HEK293 (cell line): ENCODE measurements at regions not wholly inside any gene's neighbourhood (a gene's known extent, or its start where the extent isn't known, plus 50 kb on each side); places are given as distances from the start of the nearest gene placed in this dataset.
A peak's percentile ranks its signal among the peaks of the same experiment; 100 is the strongest.
"Not testable (repeated sequence)": the region's sequence is repeated elsewhere in the genome, so short reads cannot be mapped to it uniquely, and the experiment has no call there.

Source experiments
- CTCF ChIA-PET: fragments of 350-600 bp; formaldehyde crosslinking; extraction: SDS; loops from one replicate; lab custom pipeline; 2021; ENCODE audit warnings: antibody characterized with exemption; lab: Yijun Ruan, JAX
- POLR2A ChIA-PET: fragments of 300-600 bp; formaldehyde crosslinking; extraction: SDS; loops from one replicate; lab custom pipeline; 2020; ENCODE audit warnings: antibody characterized with exemption, inconsistent platforms; lab: Yijun Ruan, JAX
- H3K27ac ChIP-seq: fragments of 200-500 bp; sonication (Bioruptor generic); 2 replicates; pipeline ENCODE4 v1.5.1; 2014; ENCODE audit warnings: low read depth, low read length, control low read depth, inconsistent platforms; ENCODE audit errors: extremely low read depth
- H3K36me3 ChIP-seq, 2 experiments: fragments of 200-500 bp in 1 of 2; sonication (Bioruptor generic) in 1 of 2; 1 replicate in 1 of 2; 2 replicates in 1 of 2; pipeline ENCODE4 v1.5.1; 2014 to 2017; ENCODE audit warnings: inconsistent platforms in 2 of 2, low read length in 2 of 2; ENCODE audit not compliant: control insufficient read depth in 2 of 2, insufficient read depth in 1 of 2
- H3K4me1 ChIP-seq: fragments of 200-500 bp; sonication (Bioruptor generic); 2 replicates; pipeline ENCODE4 v1.5.1; 2014; ENCODE audit warnings: mild to moderate bottlenecking, low read length, inconsistent platforms; ENCODE audit not compliant: control insufficient read depth, insufficient read depth
- H3K4me3 ChIP-seq: 2 replicates; pipeline ENCODE4 v1.5.1; 2011; ENCODE audit warnings: low read depth, mild to moderate bottlenecking, control low read depth, low read length, moderate library complexity
- H3K9me3 ChIP-seq: fragments of 200-500 bp; sonication (Bioruptor generic); 2 replicates; pipeline ENCODE4 v1.5.1; 2014; ENCODE audit warnings: low read depth, low read length, inconsistent platforms; ENCODE audit not compliant: control insufficient read depth, insufficient read depth
- HOXA7 ChIP-seq: sonication (generic); formaldehyde crosslinking; IDR thresholded peaks from 2 replicates; pipeline ENCODE4 v1.8.1; 2022; ENCODE audit warnings: missing genetic modification reagents, borderline replicate concordance
- KLF17 ChIP-seq: fragments of 450-650 bp; formaldehyde crosslinking; IDR thresholded peaks from 2 replicates; pipeline ENCODE4 v1.5.1; 2016; ENCODE audit warnings: missing biosample characterization, missing genetic modification characterization
- KLF8 ChIP-seq: fragments of 450-650 bp; formaldehyde crosslinking; IDR thresholded peaks from 2 replicates; pipeline ENCODE4 v1.5.1; 2016; ENCODE audit warnings: missing biosample characterization, missing genetic modification characterization
- REST ChIP-seq: fragments of 450-650 bp; formaldehyde crosslinking; IDR thresholded peaks from 2 replicates; pipeline ENCODE4 v1.5.1; 2016; ENCODE audit warnings: missing biosample characterization, missing genetic modification characterization
- SETDB1 ChIP-seq: IDR thresholded peaks from one replicate; pipeline ENCODE4 v1.6.1; 2017; ENCODE audit warnings: mild to moderate bottlenecking, low read length, moderate library complexity, mixed read lengths; ENCODE audit not compliant: insufficient read length
- SP3 ChIP-seq: fragments of 450-650 bp; formaldehyde crosslinking; IDR thresholded peaks from 2 replicates; pipeline ENCODE4 v1.5.1; 2016; ENCODE audit warnings: missing biosample characterization, missing genetic modification characterization
- TRIM28 ChIP-seq: IDR thresholded peaks from 2 replicates; pipeline ENCODE4 v1.6.1; 2011; ENCODE audit warnings: low read length, control low read depth, borderline replicate concordance
- YY1 ChIP-seq: fragments of 450-650 bp; formaldehyde crosslinking; IDR thresholded peaks from 2 replicates; pipeline ENCODE4 v1.5.1; 2018; ENCODE audit warnings: missing biosample characterization, missing genetic modification characterization
- ZBTB7A ChIP-seq: fragments of 450-650 bp; formaldehyde crosslinking; IDR thresholded peaks from 2 replicates; pipeline ENCODE4 v1.5.1; 2016; ENCODE audit warnings: low read depth, missing biosample characterization, missing genetic modification characterization
- ZBTB8A ChIP-seq: fragments of 450-650 bp; formaldehyde crosslinking; IDR thresholded peaks from 2 replicates; pipeline ENCODE4 v1.5.1; 2016; ENCODE audit warnings: missing biosample characterization, missing genetic modification characterization
- ZNF274 ChIP-seq, 2 experiments: fragments of 200-500 bp in 1 of 2; fragments of 450-650 bp in 1 of 2; sonication (Bioruptor generic) in 1 of 2; formaldehyde crosslinking in 1 of 2; IDR thresholded peaks; 2 replicates each; pipeline versions ENCODE4 v1.5.1 to v1.6.1; 2014 to 2016; ENCODE audit warnings: borderline replicate concordance in 1 of 2, inconsistent platforms in 1 of 2, low read length in 1 of 2, missing biosample characterization in 1 of 2, missing genetic modification characterization in 1 of 2
- ZNF362 ChIP-seq: fragments of 450-650 bp; formaldehyde crosslinking; IDR thresholded peaks from 2 replicates; pipeline ENCODE4 v1.5.1; 2016; ENCODE audit warnings: missing biosample characterization, missing genetic modification characterization
- ZNF366 ChIP-seq: fragments of 450-650 bp; formaldehyde crosslinking; conservative IDR thresholded peaks from 2 replicates; pipeline ENCODE4 v1.5.1; 2016; ENCODE audit warnings: missing biosample characterization, missing genetic modification characterization
- ZNF548 ChIP-seq: fragments of 450-650 bp; formaldehyde crosslinking; IDR thresholded peaks from 2 replicates; pipeline ENCODE4 v1.5.1; 2016; ENCODE audit warnings: missing biosample characterization, missing genetic modification characterization
- ZNF555 ChIP-seq: fragments of 450-650 bp; formaldehyde crosslinking; conservative IDR thresholded peaks from 2 replicates; pipeline ENCODE4 v1.5.1; 2017; ENCODE audit warnings: missing biosample characterization, mild to moderate bottlenecking, missing genetic modification characterization, inconsistent platforms
- ZNF629 ChIP-seq: fragments of 450-650 bp; formaldehyde crosslinking; IDR thresholded peaks from 2 replicates; pipeline ENCODE4 v1.5.1; 2017; ENCODE audit warnings: missing biosample characterization, missing genetic modification characterization
- ZNF701 ChIP-seq: fragments of 450-650 bp; formaldehyde crosslinking; IDR thresholded peaks from 2 replicates; pipeline ENCODE4 v1.5.1; 2016; ENCODE audit warnings: missing biosample characterization, missing genetic modification characterization
- ZNF776 ChIP-seq: fragments of 450-650 bp; formaldehyde crosslinking; IDR thresholded peaks from 2 replicates; pipeline ENCODE4 v1.5.0; 2017; ENCODE audit warnings: missing biosample characterization, missing genetic modification characterization, borderline replicate concordance
- ZNF837 ChIP-seq: fragments of 450-650 bp; formaldehyde crosslinking; IDR thresholded peaks from 2 replicates; pipeline ENCODE4 v1.5.1; 2016; ENCODE audit warnings: missing biosample characterization, missing genetic modification characterization

GRCh38 chr1:30213936-30214335 lies 509.4 kb downstream of the MATN1 start (continued):
- TF ChIP-seq REST: no peak
- TF ChIP-seq ZNF274 (IDR thresholded peaks at IDR 0.05; ENCODE audit: low read length): no peak
- TF ChIP-seq ZNF274 (tag by site-specific recombination; IDR thresholded peaks at IDR 0.05; ENCODE audit: borderline replicate concordance): no peak
- no peak for TF ChIP-seq ZNF776 (tag by site-specific recombination)
- TF ChIP-seq YY1 (tag by site-specific recombination): no peak
- no peak for TF ChIP-seq TRIM28

- H3K9me3 ChIP-seq, H3K36me3 ChIP-seq, H3K4me1 ChIP-seq, H3K4me3 ChIP-seq, CTCF ChIA-PET, POLR2A ChIA-PET, H3K27ac ChIP-seq: not testable (repeated sequence)
Observed at GRCh38 chr1:30207962-30208361, 515.4 kb downstream of the MATN1 start.

- H3K4me3 ChIP-seq, POLR2A ChIA-PET, CTCF ChIA-PET: not testable (repeated sequence)
Observed at GRCh38 chr1:30206631-30207030, 516.8 kb downstream of the MATN1 start.

GRCh38 chr1:30204916-30205315 lies 518.5 kb downstream of the MATN1 start:
- H3K36me3 ChIP-seq, POLR2A ChIA-PET, CTCF ChIA-PET, H3K27ac ChIP-seq, H3K4me3 ChIP-seq, H3K4me1 ChIP-seq, H3K9me3 ChIP-seq: not testable (repeated sequence)

More at GRCh38 chr1:30206631-30207030, 516.8 kb downstream of the MATN1 start:
- not testable (repeated sequence) for H3K27ac ChIP-seq, H3K4me1 ChIP-seq, H3K36me3 ChIP-seq, H3K9me3 ChIP-seq

GRCh38 chr1:30201015-30201414 lies 522.4 kb downstream of the MATN1 start:
- TF ChIP-seq SETDB1: peak; percentile 92
- no peak for TF ChIP-seq HOXA7
- no peak overlapping the region for H3K27ac ChIP-seq
- H3K9me3 ChIP-seq: no peaks in the 10 kb centered on the region
- no peaks in the 10 kb centered on the region for H3K36me3 ChIP-seq
- POLR2A ChIA-PET: no interaction called here
- H3K4me1 ChIP-seq: no peaks in the 10 kb centered on the region
- CTCF ChIA-PET: no interaction called here
- H3K4me3 ChIP-seq: no peak overlapping the region

GRCh38 chr1:30200161-30200560 lies 523.2 kb downstream of the MATN1 start:
- Histone ChIP-seq H3K36me3 (no peaks in the 10 kb centered on the region), H3K4me1 (no peaks in the 10 kb centered on the region), H3K27ac (no peak overlapping the region), H3K4me3 (no peak overlapping the region), H3K9me3 (no peaks in the 10 kb centered on the region)
- CTCF ChIA-PET: no interaction called here
- POLR2A ChIA-PET: no interaction called here
- no peak for TF ChIP-seq ZBTB7A (tag by site-specific recombination)
- no peak for TF ChIP-seq ZNF366 (tag by site-specific recombination)
- TF ChIP-seq ZNF629: no peak
- TF ChIP-seq ZNF837: no peak
- TF ChIP-seq KLF8 (tag by site-specific recombination): no peak
- TF ChIP-seq KLF17 (tag by site-specific recombination): no peak
- no peak for TF ChIP-seq ZNF555 (tag by site-specific recombination)
- TF ChIP-seq ZNF701 (tag by site-specific recombination): no peak
- no peak for TF ChIP-seq ZBTB8A (tag by site-specific recombination)
- no peak for TF ChIP-seq SP3 (tag by site-specific recombination)
- no peak for TF ChIP-seq ZNF362 (tag by site-specific recombination)
- TF ChIP-seq ZNF548 (tag by site-specific recombination): no peak
